Loucy (cell line): ENCODE measurements at regions not wholly inside any gene's neighbourhood (a gene's known extent, or its start where the extent isn't known, plus 50 kb on each side); places are given as distances from the start of the nearest gene placed in this dataset.

ENCODE experiments used
- H2AFZ ChIP-seq: fragments of 200-600 bp; sonication (generic); 2 replicates; pipeline ENCODE4 v1.6.0; 2016; ENCODE audit warnings: antibody characterized with exemption, mild to moderate bottlenecking, low read length, moderate library complexity
- H3F3A ChIP-seq: fragments of 200-600 bp; 2 replicates; pipeline ENCODE4 v1.6.0; 2016; ENCODE audit warnings: antibody characterized with exemption, low read depth, mild to moderate bottlenecking
- H3K27me3 ChIP-seq: fragments of 200-600 bp; sonication (generic); 2 replicates; pipeline ENCODE4 v1.6.1; 2014; ENCODE audit warnings: low read length, mild to moderate bottlenecking; ENCODE audit not compliant: insufficient read depth, poor library complexity, severe bottlenecking
- H3K36me3 ChIP-seq: fragments of 200-600 bp; sonication (generic); 2 replicates; pipeline ENCODE4 v1.6.1; 2016; ENCODE audit warnings: low read length; ENCODE audit not compliant: insufficient read depth
- H3K4me1 ChIP-seq: fragments of 200-600 bp; sonication (generic); 2 replicates; pipeline ENCODE4 v1.5.1; 2014; ENCODE audit warnings: low read length, mild to moderate bottlenecking; ENCODE audit not compliant: insufficient read depth, poor library complexity, severe bottlenecking
- H3K4me2 ChIP-seq: fragments of 200-600 bp; sonication (generic); 2 replicates; pipeline ENCODE4 v1.6.0; 2014; ENCODE audit warnings: antibody characterized with exemption, low read length, low read depth, mild to moderate bottlenecking; ENCODE audit not compliant: poor library complexity, severe bottlenecking
- H3K4me3 ChIP-seq: fragments of 200-600 bp; sonication (generic); 2 replicates; pipeline ENCODE4 v1.5.1; 2014; ENCODE audit warnings: low read length, mild to moderate bottlenecking, mixed read lengths; ENCODE audit not compliant: poor library complexity, severe bottlenecking
- H3K79me2 ChIP-seq: fragments of 200-600 bp; sonication (generic); 2 replicates; pipeline ENCODE4 v1.6.1; 2014; ENCODE audit warnings: low read length; ENCODE audit not compliant: insufficient read depth
- H3K9ac ChIP-seq: fragments of 200-600 bp; sonication (generic); 2 replicates; pipeline ENCODE4 v1.6.0; 2014; ENCODE audit warnings: mild to moderate bottlenecking, low read depth, low read length, moderate library complexity; ENCODE audit not compliant: poor library complexity, severe bottlenecking
- H3K9me2 ChIP-seq: fragments of 200-600 bp; sonication (generic); replicated peaks from 2 replicates; pipeline ENCODE4 v1.6.1; 2016; ENCODE audit warnings: low read depth, low read length, mixed read lengths
- H3K9me3 ChIP-seq: fragments of 200-600 bp; sonication (generic); 2 replicates; pipeline ENCODE4 v1.6.1; 2014; ENCODE audit warnings: mild to moderate bottlenecking, antibody characterized with exemption, low read length, low read depth; ENCODE audit not compliant: insufficient read depth
- H4K20me1 ChIP-seq: fragments of 200-600 bp; sonication (generic); 2 replicates; pipeline ENCODE4 v1.6.0; 2014; ENCODE audit warnings: antibody characterized with exemption, low read length, mild to moderate bottlenecking; ENCODE audit not compliant: insufficient read depth, poor library complexity, severe bottlenecking
- EZH2phosphoT487 ChIP-seq: fragments of 200-600 bp; IDR thresholded peaks from 2 replicates; pipeline ENCODE4 v1.6.1; 2018; ENCODE audit warnings: antibody characterized with exemption, mild to moderate bottlenecking, moderate library complexity, borderline replicate concordance
- TF ChIP-seq, protein P1 (sequence below): fragments of 200-600 bp; sonication (generic); conservative IDR thresholded peaks from 2 replicates; pipeline ENCODE4 v1.5.1; 2014; ENCODE audit warnings: mild to moderate bottlenecking, antibody characterized with exemption, low read length

DNA sequence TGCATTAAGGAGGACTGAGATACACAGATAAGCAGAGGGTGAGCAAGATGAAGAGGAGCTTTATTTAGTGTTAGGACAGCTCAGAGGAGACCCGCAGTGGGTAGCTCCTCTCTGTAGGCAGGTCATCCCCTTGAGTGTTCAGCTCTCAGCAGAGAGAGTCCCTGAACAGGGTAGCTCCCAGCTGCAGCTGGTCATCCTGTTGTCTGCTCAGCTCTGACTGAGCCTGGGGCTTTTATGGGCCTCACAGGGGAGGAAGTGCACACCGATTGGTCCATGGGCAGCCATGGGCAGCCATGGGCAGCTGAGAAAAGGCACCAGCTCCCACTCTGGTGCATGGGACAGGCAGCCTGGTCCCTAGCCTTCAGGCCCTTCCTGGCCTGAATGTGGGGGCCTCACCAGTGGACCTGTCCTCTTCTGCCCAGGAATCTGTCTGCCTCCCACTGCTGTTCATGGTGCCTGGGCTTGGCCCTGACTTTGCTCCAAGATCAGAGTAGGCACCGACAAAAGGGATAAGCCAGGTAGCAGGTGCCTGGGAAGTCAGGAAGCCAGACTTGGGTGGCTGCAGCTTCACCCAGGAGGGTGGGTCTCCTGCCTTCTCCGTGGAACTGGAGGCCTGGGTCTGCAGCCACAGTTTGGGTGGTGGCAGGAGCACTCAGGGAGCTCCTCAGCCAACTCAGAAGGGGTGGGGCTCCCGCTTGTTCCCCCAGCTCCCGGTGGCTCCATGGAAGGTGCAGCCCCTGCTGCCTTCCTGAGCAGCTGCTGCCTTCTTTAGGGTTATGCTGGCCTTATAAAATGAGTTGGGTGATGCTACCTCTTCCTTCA lies 54.7 kb downstream of the MYEOV start:
- H2AFZ ChIP-seq = no peak overlapping the region
- H3K9ac ChIP-seq = no peak overlapping the region
- H3K9me3 ChIP-seq = peaks cover 18% of the 10 kb centered on the region
- no peaks in the 10 kb centered on the region for H3K79me2 ChIP-seq
- no peaks in the 10 kb centered on the region for H4K20me1 ChIP-seq
- H3K4me3 ChIP-seq = no peak overlapping the region
- no peaks in the 10 kb centered on the region for H3K4me1 ChIP-seq
- H3K36me3 ChIP-seq = no peaks in the 10 kb centered on the region
- no peaks in the 10 kb centered on the region for H3K27me3 ChIP-seq
- H3K9me2 ChIP-seq = no peaks in the 10 kb centered on the region
- TF ChIP-seq, protein P1, sequence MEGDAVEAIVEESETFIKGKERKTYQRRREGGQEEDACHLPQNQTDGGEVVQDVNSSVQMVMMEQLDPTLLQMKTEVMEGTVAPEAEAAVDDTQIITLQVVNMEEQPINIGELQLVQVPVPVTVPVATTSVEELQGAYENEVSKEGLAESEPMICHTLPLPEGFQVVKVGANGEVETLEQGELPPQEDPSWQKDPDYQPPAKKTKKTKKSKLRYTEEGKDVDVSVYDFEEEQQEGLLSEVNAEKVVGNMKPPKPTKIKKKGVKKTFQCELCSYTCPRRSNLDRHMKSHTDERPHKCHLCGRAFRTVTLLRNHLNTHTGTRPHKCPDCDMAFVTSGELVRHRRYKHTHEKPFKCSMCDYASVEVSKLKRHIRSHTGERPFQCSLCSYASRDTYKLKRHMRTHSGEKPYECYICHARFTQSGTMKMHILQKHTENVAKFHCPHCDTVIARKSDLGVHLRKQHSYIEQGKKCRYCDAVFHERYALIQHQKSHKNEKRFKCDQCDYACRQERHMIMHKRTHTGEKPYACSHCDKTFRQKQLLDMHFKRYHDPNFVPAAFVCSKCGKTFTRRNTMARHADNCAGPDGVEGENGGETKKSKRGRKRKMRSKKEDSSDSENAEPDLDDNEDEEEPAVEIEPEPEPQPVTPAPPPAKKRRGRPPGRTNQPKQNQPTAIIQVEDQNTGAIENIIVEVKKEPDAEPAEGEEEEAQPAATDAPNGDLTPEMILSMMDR = no peak
- no peak for TF ChIP-seq EZH2phosphoT487
- no peak overlapping the region for H3K4me2 ChIP-seq
- no peaks in the 10 kb centered on the region for H3F3A ChIP-seq

DNA sequence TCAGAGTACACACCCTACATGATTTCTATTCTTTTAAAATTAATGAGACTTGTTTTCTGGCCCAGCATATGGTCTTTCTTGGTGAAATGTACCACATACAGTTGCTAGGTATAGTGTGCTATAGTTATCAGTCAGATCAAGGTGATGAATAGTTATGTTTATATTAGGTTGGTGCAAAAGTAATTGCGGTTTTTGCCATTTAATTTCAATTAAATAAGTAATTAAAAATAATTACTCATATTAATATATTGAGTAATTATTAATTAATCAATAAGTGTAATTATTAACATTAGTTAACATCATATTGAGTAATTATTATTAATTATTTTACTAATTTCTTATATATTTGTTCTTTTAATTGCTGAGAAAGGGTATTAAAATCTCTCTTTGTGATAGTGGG lies 56.1 kb downstream of the MYEOV start:
- Histone ChIP-seq H2AFZ (no peak overlapping the region), H3K4me1 (no peaks in the 10 kb centered on the region), H3K36me3 (no peaks in the 10 kb centered on the region), H3K79me2 (no peaks in the 10 kb centered on the region), H3K27me3 (no peaks in the 10 kb centered on the region), H3K9me3 (peaks cover 18% of the 10 kb centered on the region), H3K9ac (no peak overlapping the region), H4K20me1 (no peaks in the 10 kb centered on the region), H3K9me2 (no peaks in the 10 kb centered on the region), H3K4me2 (no peak overlapping the region), H3K4me3 (no peak overlapping the region), H3F3A (no peaks in the 10 kb centered on the region)
- no peak for TF ChIP-seq EZH2phosphoT487
- TF ChIP-seq, protein P1 = no peak

DNA sequence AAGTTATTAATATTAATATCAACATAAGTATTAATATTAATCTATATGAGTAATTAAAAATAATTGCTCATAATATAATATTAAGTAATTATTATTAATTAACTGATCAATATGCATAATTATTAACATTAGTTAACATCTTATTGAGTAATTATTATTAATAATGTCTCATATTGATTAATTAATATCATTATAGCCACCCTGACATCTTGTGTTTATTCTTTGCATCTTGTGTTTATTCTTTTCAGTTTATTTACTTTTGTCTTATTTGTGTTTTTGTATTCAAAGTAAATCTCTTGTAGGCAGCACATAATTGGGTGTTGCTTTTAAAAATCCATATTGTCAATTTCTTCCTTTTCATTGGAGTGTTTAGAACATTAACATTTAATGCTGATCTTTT lies 56.6 kb downstream of the MYEOV start:
- TF ChIP-seq, protein P1 = no peak
- TF ChIP-seq EZH2phosphoT487 = no peak
- no peaks in the 10 kb centered on the region for H3K4me1 ChIP-seq

More for the DNA sequence above, 56.6 kb downstream of the MYEOV start:
- H3K27me3 ChIP-seq = no peaks in the 10 kb centered on the region
- no peaks in the 10 kb centered on the region for H3K9me2 ChIP-seq
- no peaks in the 10 kb centered on the region for H3K79me2 ChIP-seq
- no peak overlapping the region for H3K9ac ChIP-seq
- no peaks in the 10 kb centered on the region for H3F3A ChIP-seq
- no peak overlapping the region for H2AFZ ChIP-seq
- H3K9me3 ChIP-seq = peaks cover 18% of the 10 kb centered on the region
- H4K20me1 ChIP-seq = no peaks in the 10 kb centered on the region
- H3K4me2 ChIP-seq = no peak overlapping the region
- no peaks in the 10 kb centered on the region for H3K36me3 ChIP-seq
- no peak overlapping the region for H3K4me3 ChIP-seq
